GM21528 (cell line): ENCODE measurements at regions not wholly inside any gene's neighbourhood (a gene's known extent, or its start where the extent isn't known, plus 50 kb on each side); places are given as distances from the start of the nearest gene placed in this dataset.

Source experiments
- ATAC-seq: cut with Tn5 transposase; IDR thresholded peaks from one replicate; pipeline ENCODE4 v1.9.1; 2021; ENCODE audit warnings: mild to moderate bottlenecking, moderate library complexity; ENCODE audit not compliant: unreplicated experiment, low FRiP score

DNA sequence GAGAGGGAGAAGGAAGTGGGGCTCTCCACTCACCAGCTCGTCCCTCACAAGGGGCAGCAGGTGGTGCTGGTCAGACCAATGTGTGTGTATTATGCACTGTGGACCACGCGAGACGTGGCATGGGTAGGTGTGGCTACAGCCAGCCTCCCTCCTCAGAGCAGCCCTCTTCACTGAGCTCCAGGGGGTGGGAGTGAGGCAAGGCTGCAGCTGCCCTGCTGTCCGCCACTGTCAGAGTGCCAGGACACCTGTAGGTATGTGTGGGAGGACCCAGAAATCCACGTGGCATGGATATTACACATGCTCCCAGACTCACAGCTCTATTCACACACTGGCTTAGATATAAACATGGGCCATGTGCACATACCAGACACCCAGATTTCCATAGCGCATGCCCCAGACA lies 90.3 kb downstream of the VEGFA start:
- no peak for ATAC-seq

GRCh38 chr6:43859213-43859612 lies 89.2 kb downstream of the VEGFA start:
- ATAC-seq: no peak

GRCh38 chr6:43858161-43859153 lies 88.4 kb downstream of the VEGFA start:
- ATAC-seq: no peak

- no peak for ATAC-seq
These were observed 86.2 kb downstream of the VEGFA start for GRCh38 chr6:43856005-43856765.

GRCh38 chr6:43855247-43855646 lies 85.2 kb downstream of the VEGFA start:
- no peak for ATAC-seq

GRCh38 chr6:43853066-43853650 lies 83.1 kb downstream of the VEGFA start:
- no peak for ATAC-seq

GRCh38 chr6:43852350-43852864 lies 82.4 kb downstream of the VEGFA start:
- no peak for ATAC-seq

- ATAC-seq: no peak
These were observed 81.3 kb downstream of the VEGFA start for GRCh38 chr6:43851204-43851865.

GRCh38 chr6:43850314-43851203 lies 80.5 kb downstream of the VEGFA start:
- ATAC-seq: no peak

- no peak for ATAC-seq
These were observed 79.8 kb downstream of the VEGFA start for GRCh38 chr6:43849844-43850243.

GRCh38 chr6:43848671-43849391 lies 78.8 kb downstream of the VEGFA start:
- no peak for ATAC-seq

DNA sequence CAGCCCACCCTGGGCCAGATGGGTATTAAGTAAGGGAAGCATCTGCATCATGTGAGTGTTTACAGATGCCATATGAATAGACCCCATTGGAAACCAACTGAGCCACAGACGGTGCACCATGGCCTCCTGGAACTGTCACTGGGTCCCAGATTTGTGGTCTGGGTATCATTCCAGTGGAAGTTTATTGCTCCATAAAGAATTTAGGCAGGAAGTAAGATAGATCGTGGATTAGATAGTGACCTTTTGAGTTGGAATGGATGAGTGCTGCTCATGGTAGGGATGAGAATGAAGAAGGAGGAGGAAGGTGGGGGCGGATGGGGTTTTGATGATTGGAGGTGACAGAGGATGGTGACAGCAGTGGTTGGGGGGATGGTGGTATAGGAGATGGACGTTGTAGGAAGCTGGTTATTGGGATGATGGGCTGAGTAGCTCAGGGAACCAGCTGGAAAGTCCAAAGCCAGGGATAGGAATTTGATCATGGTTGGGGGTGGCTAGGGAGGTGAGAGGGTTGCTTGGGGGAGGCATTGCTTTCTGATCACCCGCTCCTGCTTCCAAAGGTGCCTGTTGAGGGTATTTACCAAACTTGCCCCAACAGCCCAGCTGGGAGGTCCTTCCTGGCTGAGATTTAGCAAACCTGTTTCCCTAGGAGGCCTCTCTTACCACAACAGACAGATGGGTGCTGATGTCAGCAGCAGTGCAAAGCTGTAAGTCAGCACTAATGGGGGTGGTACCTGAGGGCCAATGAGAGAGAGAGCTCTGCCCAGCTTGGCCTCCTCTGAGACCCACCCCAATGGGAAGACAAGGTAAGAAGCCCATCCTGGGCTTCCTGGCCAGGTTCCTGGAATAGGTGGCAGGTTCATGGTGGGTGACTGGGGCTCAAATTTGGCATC lies 78.0 kb downstream of the VEGFA start:
- ATAC-seq: no peak

GRCh38 chr6:43846556-43846955 lies 76.5 kb downstream of the VEGFA start:
- no peak for ATAC-seq

DNA sequence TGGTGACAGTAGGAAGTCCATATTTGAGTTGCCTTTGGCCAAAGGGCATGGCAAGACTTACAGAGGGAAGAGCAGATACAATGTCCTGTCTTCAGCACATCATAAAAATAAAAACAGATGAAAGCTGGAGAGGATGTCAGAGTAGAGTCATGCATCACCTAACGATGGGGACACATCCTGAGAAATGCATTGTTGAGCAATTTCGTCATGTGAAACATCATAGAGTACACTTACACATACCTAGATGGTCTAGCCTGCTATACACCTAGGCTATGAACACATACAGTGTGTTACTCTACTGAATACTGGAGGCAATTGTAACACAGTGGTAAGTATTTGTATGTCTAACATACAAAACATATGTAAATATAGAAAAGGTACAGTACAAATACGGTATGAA lies 75.6 kb downstream of the VEGFA start:
- no peak for ATAC-seq

DNA sequence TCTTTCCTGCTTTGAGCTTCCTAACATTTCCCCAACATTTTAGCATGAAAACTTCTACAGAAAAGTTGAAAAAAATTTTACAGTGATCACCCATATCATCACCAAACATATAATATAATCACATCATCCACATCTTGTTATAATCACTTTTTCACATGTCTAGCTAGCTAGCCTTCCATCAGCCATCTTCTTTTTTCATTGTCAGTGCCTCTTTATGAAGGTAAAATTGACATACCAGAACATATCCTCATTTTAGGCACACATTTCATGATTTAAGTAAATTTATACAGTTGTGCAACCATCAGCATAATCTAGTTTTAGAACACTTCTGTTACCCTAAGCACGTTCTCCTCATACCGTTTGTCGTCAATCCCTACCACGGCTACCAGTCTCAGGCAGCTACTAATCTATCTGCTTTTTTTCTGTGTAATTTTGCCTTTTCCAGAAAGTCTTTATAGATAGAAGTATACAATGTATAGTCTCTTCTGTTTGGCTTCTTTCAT lies 73.7 kb downstream of the VEGFA start:
- no peak for ATAC-seq

- no peak for ATAC-seq
These were observed 73.2 kb downstream of the VEGFA start for GRCh38 chr6:43843097-43843645.

DNA sequence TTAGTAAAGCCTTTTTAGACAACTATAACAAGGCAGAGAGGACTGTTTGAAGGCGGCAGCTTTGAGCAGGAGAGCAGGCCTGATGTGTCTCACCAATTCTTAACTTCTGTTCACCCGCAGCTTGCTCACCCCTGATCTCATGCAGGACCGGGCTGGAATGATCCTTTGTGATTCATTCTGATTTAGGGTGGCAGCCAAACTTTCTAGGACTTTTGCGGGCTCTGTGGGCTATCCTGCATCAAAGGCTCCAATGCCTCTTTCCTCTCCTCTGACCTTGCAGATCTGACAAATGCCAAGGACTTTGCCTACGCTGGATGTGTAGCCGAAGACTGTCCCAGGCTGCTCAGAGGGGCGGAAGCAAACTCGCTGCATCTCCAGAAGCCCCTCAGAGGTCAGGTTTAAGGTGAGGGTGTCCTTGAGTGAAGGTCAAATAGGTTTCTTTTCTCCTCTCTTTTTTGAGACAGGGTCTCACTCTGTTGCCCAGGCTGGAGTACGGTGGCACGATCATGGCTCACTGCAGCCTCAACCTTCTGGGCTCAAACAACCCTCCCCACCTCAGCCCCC lies 72.3 kb downstream of the VEGFA start:
- ATAC-seq: no peak
